Thyroid gland (tissue), 4 donors: ENCODE measurements at regions not wholly inside any gene's neighbourhood (a gene's known extent, or its start where the extent isn't known, plus 50 kb on each side); places are given as distances from the start of the nearest gene placed in this dataset.

Source experiments
- DNase-seq, 2 donors: peaks; one replicate each; pipeline ENCODE4 v3.0.0-alpha.2; 2019
- H3K27ac ChIP-seq, 3 donors: fragments of 200-600 bp; sonication (generic); 1 replicate in 2 of 3; 2 replicates in 1 of 3; pipeline ENCODE4 v1.5.1; 2016 to 2019; ENCODE audit warnings: mild to moderate bottlenecking in 1 of 3, moderate library complexity in 1 of 3
- H3K27me3 ChIP-seq: fragments of 200-600 bp; sonication (generic); one replicate; pipeline ENCODE4 v1.5.1; 2019
- H3K36me3 ChIP-seq, 2 donors: fragments of 200-600 bp; sonication (generic); one replicate each; pipeline ENCODE4 v1.5.1; 2016 to 2019
- H3K4me1 ChIP-seq, 2 donors: fragments of 200-600 bp; sonication (generic); one replicate each; pipeline ENCODE4 v1.5.1; 2017 to 2019
- H3K4me3 ChIP-seq, 3 donors: fragments of 200-600 bp; sonication (generic); replicated peaks in 1 of 3; 1 replicate in 2 of 3; 2 replicates in 1 of 3; pipeline ENCODE4 v1.5.1; 2016; ENCODE audit warnings: mild to moderate bottlenecking in 1 of 3
- H3K9me3 ChIP-seq: fragments of 200-600 bp; sonication (generic); one replicate; pipeline ENCODE4 v1.5.1; 2017
- CTCF ChIP-seq, 6 experiments: fragments of 200-600 bp in 3 of 6; fragments of 450-650 bp in 3 of 6; sonication (generic) in 3 of 6; IDR thresholded peaks; one replicate each; pipeline ENCODE4 v1.5.1; 2016 to 2019; ENCODE audit warnings: antibody characterized with exemption in 6 of 6, mild to moderate bottlenecking in 2 of 6, inconsistent platforms in 1 of 6, moderate library complexity in 1 of 6
- POLR2A ChIP-seq, 2 donors: fragments of 450-650 bp; IDR thresholded peaks; one replicate each; pipeline ENCODE4 v1.6.1; 2017; ENCODE audit warnings: antibody characterized with exemption in 2 of 2, mild to moderate bottlenecking in 2 of 2, moderate library complexity in 1 of 2
- WGBS, 2 donors: methylation state at CpG; one replicate each; pipeline ENCODE4 v1.1.5; 2017; 5-methylcytosine and 5-hydroxymethylcytosine counted together
- intact Hi-C: fragments of 100-400 bp; cut with DNase I; formaldehyde crosslinking; loops from one replicate; pipeline ENCODE4 v1.15.1; 2023

GRCh38 chr10:24149640-24150039, 59.3 kb upstream of the KIAA1217 start:
- WGBS, 2 donors = 97 to 98% methylated on average over 2 of the region's 2 CpGs
- Histone ChIP-seq H3K36me3 (no peaks in the 10 kb centered on the region), H3K4me1 (peaks cover 17 to 26% of the 10 kb centered on the region in 2 donors), H3K4me3 (no peak overlapping the region), H3K27me3 (no peaks in the 10 kb centered on the region), H3K27ac (no peak overlapping the region), H3K9me3 (no peaks in the 10 kb centered on the region)
- TF ChIP-seq POLR2A (IDR thresholded peaks at IDR 0.05) (no peak), CTCF (IDR thresholded peaks at IDR 0.05) (no peak)
- no peak for DNase-seq
- intact Hi-C loops = no loop called here

DNA sequence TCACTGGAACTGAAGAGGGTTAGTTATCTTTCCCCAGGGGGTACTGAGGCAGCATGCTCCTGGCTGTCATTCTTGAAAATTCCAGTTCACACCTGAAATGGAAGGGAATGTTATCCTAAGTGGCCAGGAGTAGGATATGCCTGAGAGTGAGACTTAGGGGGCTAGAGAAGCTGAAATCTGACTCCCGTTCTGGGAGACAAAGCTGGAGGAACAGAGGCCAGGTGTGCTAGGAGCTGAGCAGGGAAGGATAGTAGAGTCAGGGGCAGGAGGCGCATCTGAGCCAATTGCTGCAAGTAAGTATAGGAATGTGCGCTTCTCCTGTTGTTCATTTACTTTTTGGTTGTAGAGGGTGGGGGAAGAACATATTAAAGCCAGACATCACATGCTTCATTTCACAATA, 58.1 kb upstream of the KIAA1217 start:
- TF ChIP-seq POLR2A (IDR thresholded peaks at IDR 0.05) = no peak
- Histone ChIP-seq H3K27me3 (no peaks in the 10 kb centered on the region), H3K36me3 (no peaks in the 10 kb centered on the region), H3K4me1 (peaks cover 11 to 14% of the 10 kb centered on the region in 2 donors), H3K4me3 (no peak overlapping the region), H3K27ac (no peak overlapping the region), H3K9me3 (no peaks in the 10 kb centered on the region)
- intact Hi-C loops = no loop called here
- DNase-seq = no peak
- WGBS, 2 donors = 97 to 99% methylated on average over 3 of the region's 3 CpGs

DNA sequence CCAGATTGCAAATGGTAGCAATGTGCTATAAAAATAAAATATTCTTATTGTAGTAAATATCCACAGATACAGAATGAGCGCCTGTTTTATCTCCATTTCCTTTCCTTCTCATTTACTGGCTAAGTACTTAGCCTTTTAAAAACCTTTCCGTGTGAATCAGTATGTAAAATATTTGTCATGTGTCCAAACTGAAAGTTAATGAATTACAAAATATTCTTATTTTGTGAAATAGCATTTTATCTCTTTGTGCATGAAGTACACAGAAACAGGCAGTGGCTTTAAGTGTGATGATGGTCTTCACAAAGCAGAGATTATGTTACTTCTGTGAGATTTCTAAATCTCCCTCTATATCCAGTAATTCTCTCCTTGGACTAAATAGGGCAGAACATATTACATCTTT, 56.7 kb upstream of the KIAA1217 start:
- WGBS, 2 donors = 44 to 53% methylated on average over 2 of the region's 2 CpGs
- H3K4me3 ChIP-seq = no peak overlapping the region
- intact Hi-C loops = no loop called here
- no peaks in the 10 kb centered on the region for H3K36me3 ChIP-seq
- DNase-seq = no peak
- H3K9me3 ChIP-seq = no peaks in the 10 kb centered on the region
- no peak for TF ChIP-seq CTCF (IDR thresholded peaks at IDR 0.05)
- TF ChIP-seq POLR2A (IDR thresholded peaks at IDR 0.05) = no peak
- no peaks in the 10 kb centered on the region for H3K27me3 ChIP-seq
- peak overlapping the region in 2 of 3 donors; percentile 6 to 25 for H3K27ac ChIP-seq
- peaks cover 11% of the 10 kb centered on the region in 2 donors for H3K4me1 ChIP-seq

DNA sequence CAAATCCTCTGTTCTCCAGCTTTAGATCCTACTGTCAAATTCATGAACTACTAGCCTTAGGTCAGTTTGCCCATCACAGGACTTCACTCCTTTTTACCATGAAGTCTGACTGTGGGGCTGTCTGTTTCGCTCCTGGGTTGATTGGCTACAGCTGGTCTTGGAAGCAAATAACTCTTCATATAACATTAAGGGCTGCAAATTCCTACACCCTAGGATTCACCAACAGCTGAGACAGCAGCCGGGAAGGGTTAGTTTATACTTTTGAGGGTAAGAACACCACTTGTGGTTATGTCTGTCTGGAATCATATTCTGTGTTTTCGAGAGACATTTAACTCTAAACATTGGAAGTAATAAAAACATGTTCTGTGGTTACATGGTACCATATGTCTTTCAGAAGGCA, 55.9 kb upstream of the KIAA1217 start:
- TF ChIP-seq CTCF (IDR thresholded peaks at IDR 0.05) (no peak), POLR2A (IDR thresholded peaks at IDR 0.05) (no peak)
- Histone ChIP-seq H3K9me3 (no peaks in the 10 kb centered on the region), H3K27me3 (no peaks in the 10 kb centered on the region), H3K27ac (peak overlapping the region in 1 of 3 donors; percentile 25), H3K4me1 (peaks cover 11% of the 10 kb centered on the region in 2 donors), H3K4me3 (no peak overlapping the region), H3K36me3 (no peaks in the 10 kb centered on the region)
- DNase-seq = no peak
- intact Hi-C loops = no loop called here
- 95% methylated on average over 3 of the region's 3 CpGs for WGBS, 2 donors

GRCh38 chr10:24153537-24153936, 55.4 kb upstream of the KIAA1217 start:
- Histone ChIP-seq H3K27me3 (no peaks in the 10 kb centered on the region), H3K27ac (no peak overlapping the region), H3K4me1 (peaks cover 11% of the 10 kb centered on the region in 2 donors), H3K4me3 (no peak overlapping the region), H3K36me3 (no peaks in the 10 kb centered on the region), H3K9me3 (no peaks in the 10 kb centered on the region)
- WGBS, 2 donors = 89 to 96% methylated on average over 3 of the region's 3 CpGs
- intact Hi-C loops = no loop called here
- no peak for DNase-seq
- no peak for TF ChIP-seq CTCF (IDR thresholded peaks at IDR 0.05)
- TF ChIP-seq POLR2A (IDR thresholded peaks at IDR 0.05) = no peak

- TF ChIP-seq CTCF (IDR thresholded peaks at IDR 0.05) (no peak), POLR2A (IDR thresholded peaks at IDR 0.05) (no peak)
- H3K4me3 ChIP-seq = no peak overlapping the region
- intact Hi-C loops = no loop called here
- no peaks in the 10 kb centered on the region for H3K9me3 ChIP-seq
- H3K27me3 ChIP-seq = no peaks in the 10 kb centered on the region
- no peak overlapping the region for H3K27ac ChIP-seq
- no peaks in the 10 kb centered on the region for H3K36me3 ChIP-seq
- WGBS, 2 donors = 91 to 94% methylated on average over 3 of the region's 3 CpGs
- H3K4me1 ChIP-seq = peaks cover 8 to 17% of the 10 kb centered on the region in 2 donors
- DNase-seq = no peak
These were observed 52.3 kb upstream of the KIAA1217 start for GRCh38 chr10:24156686-24157085.
